ENCODE measurements at regions not wholly inside any gene's neighbourhood (a gene's known extent, or its start where the extent isn't known, plus 50 kb on each side); places are given as distances from the start of the nearest gene placed in this dataset.
"Not testable (repeated sequence)": the region's sequence is repeated elsewhere in the genome, so short reads cannot be mapped to it uniquely, and the experiment has no call there.

GRCh38 chr11:3564383-3564782 lies 77.4 kb downstream of the ART5 start:
- H3K4me1 ChIP-seq (ENCODE audit: insufficient read depth, poor library complexity, severe bottlenecking); H3K27me3 ChIP-seq (ENCODE audit: insufficient read depth, poor library complexity, severe bottlenecking); H3K4me3 ChIP-seq (ENCODE audit: severe bottlenecking); ATAC-seq (ENCODE audit: low read depth); H3K36me3 ChIP-seq (ENCODE audit: low read depth); DNase-seq (ENCODE audit: low spot score); H3K27ac ChIP-seq (ENCODE audit: poor library complexity, severe bottlenecking); H3K9me3 ChIP-seq (ENCODE audit: severe bottlenecking): not testable (repeated sequence)
- peak; percentile 11 for TF ChIP-seq CTCF (IDR thresholded peaks at IDR 0.05; ENCODE audit: poor library complexity, severe bottlenecking)

- H3K9me3 ChIP-seq (ENCODE audit: severe bottlenecking); H3K4me3 ChIP-seq (ENCODE audit: severe bottlenecking); H3K36me3 ChIP-seq (ENCODE audit: low read depth); H3K27me3 ChIP-seq (ENCODE audit: insufficient read depth, poor library complexity, severe bottlenecking); DNase-seq (ENCODE audit: low spot score); H3K4me1 ChIP-seq (ENCODE audit: insufficient read depth, poor library complexity, severe bottlenecking); H3K27ac ChIP-seq (ENCODE audit: poor library complexity, severe bottlenecking); ATAC-seq (ENCODE audit: low read depth): not testable (repeated sequence)
These were observed 87.2 kb downstream of the ART5 start for GRCh38 chr11:3554621-3555020.

DNA sequence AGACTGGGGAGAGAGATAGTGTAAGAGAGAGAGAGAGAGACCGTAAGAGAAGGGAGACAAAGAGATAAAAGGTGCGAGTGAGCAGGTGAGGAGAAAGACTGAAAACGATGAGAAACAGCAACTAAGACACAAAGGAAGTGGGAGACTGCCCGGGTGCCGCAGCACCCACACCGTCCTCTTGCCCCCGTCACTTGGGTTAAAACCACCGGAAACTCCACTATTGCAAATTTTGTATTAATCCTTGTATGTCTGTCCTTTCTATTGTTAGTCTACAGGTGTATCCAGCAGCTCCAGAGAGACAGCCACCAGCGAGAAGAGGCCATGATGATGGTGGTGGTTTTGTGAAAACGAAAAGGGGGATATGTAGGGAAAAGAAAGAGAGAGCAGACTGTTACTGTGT lies 96.8 kb downstream of the ART5 start:
- not testable (repeated sequence) for H3K36me3 ChIP-seq (ENCODE audit: low read depth); H3K27ac ChIP-seq (ENCODE audit: poor library complexity, severe bottlenecking); ATAC-seq (ENCODE audit: low read depth); DNase-seq (ENCODE audit: low spot score); H3K4me3 ChIP-seq (ENCODE audit: severe bottlenecking); H3K27me3 ChIP-seq (ENCODE audit: insufficient read depth, poor library complexity, severe bottlenecking); H3K9me3 ChIP-seq (ENCODE audit: severe bottlenecking); H3K4me1 ChIP-seq (ENCODE audit: insufficient read depth, poor library complexity, severe bottlenecking)

DNA sequence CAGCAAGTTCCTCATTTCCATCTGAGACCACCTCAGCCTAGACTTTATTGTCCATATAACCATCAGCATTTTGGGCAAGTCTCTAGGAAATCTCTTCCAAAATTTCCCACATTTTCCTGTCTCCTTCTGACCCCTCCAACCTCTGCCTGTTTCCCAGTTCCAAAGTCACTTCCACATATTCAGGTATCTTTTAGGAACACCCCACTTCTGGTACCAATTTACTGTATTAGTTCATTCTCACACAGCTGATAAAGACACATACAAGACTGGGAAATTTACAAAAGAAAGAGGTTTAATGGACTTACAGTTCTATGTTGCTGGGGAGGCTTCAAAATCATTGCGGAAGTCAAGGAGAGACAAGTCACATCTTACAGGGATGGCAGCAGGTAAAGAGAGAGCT lies 103.6 kb downstream of the ART5 start:
- not testable (repeated sequence) for DNase-seq (ENCODE audit: low spot score); H3K27ac ChIP-seq (ENCODE audit: poor library complexity, severe bottlenecking); H3K27me3 ChIP-seq (ENCODE audit: insufficient read depth, poor library complexity, severe bottlenecking); H3K36me3 ChIP-seq (ENCODE audit: low read depth); ATAC-seq (ENCODE audit: low read depth); H3K9me3 ChIP-seq (ENCODE audit: severe bottlenecking); H3K4me3 ChIP-seq (ENCODE audit: severe bottlenecking); H3K4me1 ChIP-seq (ENCODE audit: insufficient read depth, poor library complexity, severe bottlenecking)

- not testable (repeated sequence) for H3K36me3 ChIP-seq (ENCODE audit: low read depth); H3K27me3 ChIP-seq (ENCODE audit: insufficient read depth, poor library complexity, severe bottlenecking); DNase-seq (ENCODE audit: low spot score)
These were observed 104.5 kb downstream of the ART5 start for GRCh38 chr11:3537254-3537653.

GRCh38 chr11:3532958-3533357 lies 108.8 kb downstream of the ART5 start:
- DNase-seq (ENCODE audit: low spot score); H3K27ac ChIP-seq (ENCODE audit: poor library complexity, severe bottlenecking); H3K36me3 ChIP-seq (ENCODE audit: low read depth); H3K27me3 ChIP-seq (ENCODE audit: insufficient read depth, poor library complexity, severe bottlenecking); H3K4me3 ChIP-seq (ENCODE audit: severe bottlenecking); ATAC-seq (ENCODE audit: low read depth); H3K9me3 ChIP-seq (ENCODE audit: severe bottlenecking); H3K4me1 ChIP-seq (ENCODE audit: insufficient read depth, poor library complexity, severe bottlenecking): not testable (repeated sequence)

More at GRCh38 chr11:3537254-3537653, 104.5 kb downstream of the ART5 start:
- H3K4me1 ChIP-seq (ENCODE audit: insufficient read depth, poor library complexity, severe bottlenecking); ATAC-seq (ENCODE audit: low read depth); H3K27ac ChIP-seq (ENCODE audit: poor library complexity, severe bottlenecking); H3K9me3 ChIP-seq (ENCODE audit: severe bottlenecking); H3K4me3 ChIP-seq (ENCODE audit: severe bottlenecking): not testable (repeated sequence)

- H3K4me1 ChIP-seq (ENCODE audit: insufficient read depth, poor library complexity, severe bottlenecking); ATAC-seq (ENCODE audit: low read depth); H3K9me3 ChIP-seq (ENCODE audit: severe bottlenecking); H3K4me3 ChIP-seq (ENCODE audit: severe bottlenecking); DNase-seq (ENCODE audit: low spot score); H3K27ac ChIP-seq (ENCODE audit: poor library complexity, severe bottlenecking); H3K36me3 ChIP-seq (ENCODE audit: low read depth); H3K27me3 ChIP-seq (ENCODE audit: insufficient read depth, poor library complexity, severe bottlenecking): not testable (repeated sequence)
These were observed 110.5 kb downstream of the ART5 start for GRCh38 chr11:3531280-3531679.

DNA sequence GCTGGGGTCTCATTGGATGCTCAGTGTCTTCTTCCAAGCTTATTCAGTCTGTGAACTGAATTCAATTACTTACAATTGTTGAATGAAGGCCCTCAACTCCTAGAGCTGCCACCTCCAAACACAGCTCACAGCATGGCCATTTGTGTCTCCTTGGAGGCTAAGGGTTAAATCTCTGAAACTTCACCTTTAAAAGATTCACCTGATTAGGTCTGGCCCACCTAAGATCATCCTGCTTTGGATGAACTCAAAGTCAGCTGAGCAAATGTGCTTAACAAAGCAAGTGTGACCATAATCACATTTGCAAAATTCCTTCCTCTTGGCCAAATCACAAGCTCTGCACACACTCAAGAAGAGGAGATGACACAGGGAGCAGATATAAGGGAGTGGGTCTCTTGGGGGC lies 118.2 kb downstream of the ART5 start:
- not testable (repeated sequence) for H3K36me3 ChIP-seq (ENCODE audit: low read depth); DNase-seq (ENCODE audit: low spot score); H3K9me3 ChIP-seq (ENCODE audit: severe bottlenecking); H3K4me3 ChIP-seq (ENCODE audit: severe bottlenecking); ATAC-seq (ENCODE audit: low read depth); H3K4me1 ChIP-seq (ENCODE audit: insufficient read depth, poor library complexity, severe bottlenecking); H3K27ac ChIP-seq (ENCODE audit: poor library complexity, severe bottlenecking); H3K27me3 ChIP-seq (ENCODE audit: insufficient read depth, poor library complexity, severe bottlenecking)

DNA sequence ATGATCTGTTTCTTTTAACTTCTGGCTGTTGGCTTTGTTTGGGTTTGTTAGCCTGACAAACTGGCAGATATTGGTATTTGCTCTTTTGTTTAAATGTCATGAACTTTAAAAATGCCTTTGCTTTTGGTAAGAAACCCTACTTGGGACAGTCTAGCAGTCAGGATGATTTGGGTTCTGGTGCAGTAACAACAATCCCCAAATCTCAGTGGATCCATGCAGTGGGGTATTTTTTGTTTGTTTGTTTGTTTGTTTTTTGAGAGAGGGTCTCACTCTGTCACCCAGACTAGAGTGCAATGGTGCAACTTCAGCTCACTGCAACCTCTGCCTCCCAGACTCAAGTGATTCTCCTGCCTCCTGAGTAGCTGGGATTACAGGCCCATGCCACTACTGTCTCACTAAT lies 120.9 kb downstream of the ART5 start:
- H3K9me3 ChIP-seq (ENCODE audit: severe bottlenecking); ATAC-seq (ENCODE audit: low read depth): not testable (repeated sequence)

DNA sequence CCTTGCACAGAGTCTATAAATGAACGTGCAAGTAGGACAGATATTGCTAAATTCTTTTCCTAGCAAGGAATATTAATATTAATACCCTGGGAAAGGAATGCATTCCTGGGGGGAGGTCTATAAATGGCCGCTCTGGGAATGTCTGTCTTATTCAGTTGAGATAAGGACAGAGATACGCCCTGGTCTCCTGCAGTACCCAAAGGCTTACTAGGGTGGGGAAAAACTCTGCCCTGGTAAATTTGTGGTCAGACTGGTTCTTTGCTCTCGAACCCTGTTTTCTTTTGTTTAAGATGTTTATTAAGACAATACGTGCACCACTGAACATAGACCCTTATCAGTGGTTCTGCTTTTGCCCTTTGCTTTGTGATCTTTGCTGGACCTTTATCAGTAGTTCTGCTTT lies 122.0 kb downstream of the ART5 start:
- not testable (repeated sequence) for H3K4me3 ChIP-seq (ENCODE audit: severe bottlenecking); H3K9me3 ChIP-seq (ENCODE audit: severe bottlenecking); H3K4me1 ChIP-seq (ENCODE audit: insufficient read depth, poor library complexity, severe bottlenecking); H3K27me3 ChIP-seq (ENCODE audit: insufficient read depth, poor library complexity, severe bottlenecking); ATAC-seq (ENCODE audit: low read depth); DNase-seq (ENCODE audit: low spot score); H3K27ac ChIP-seq (ENCODE audit: poor library complexity, severe bottlenecking); H3K36me3 ChIP-seq (ENCODE audit: low read depth)

More for the DNA sequence above, 120.9 kb downstream of the ART5 start:
- not testable (repeated sequence) for H3K4me1 ChIP-seq (ENCODE audit: insufficient read depth, poor library complexity, severe bottlenecking); DNase-seq (ENCODE audit: low spot score); H3K36me3 ChIP-seq (ENCODE audit: low read depth); H3K4me3 ChIP-seq (ENCODE audit: severe bottlenecking); H3K27me3 ChIP-seq (ENCODE audit: insufficient read depth, poor library complexity, severe bottlenecking); H3K27ac ChIP-seq (ENCODE audit: poor library complexity, severe bottlenecking)

GRCh38 chr11:3516934-3517567 lies 124.7 kb downstream of the ART5 start:
- DNase-seq (ENCODE audit: low spot score); H3K36me3 ChIP-seq (ENCODE audit: low read depth); H3K27me3 ChIP-seq (ENCODE audit: insufficient read depth, poor library complexity, severe bottlenecking); H3K4me1 ChIP-seq (ENCODE audit: insufficient read depth, poor library complexity, severe bottlenecking); H3K9me3 ChIP-seq (ENCODE audit: severe bottlenecking); ATAC-seq (ENCODE audit: low read depth); H3K27ac ChIP-seq (ENCODE audit: poor library complexity, severe bottlenecking); H3K4me3 ChIP-seq (ENCODE audit: severe bottlenecking): not testable (repeated sequence)
